HG03432 (cell line): ENCODE measurements at regions not wholly inside any gene's neighbourhood (a gene's known extent, or its start where the extent isn't known, plus 50 kb on each side); places are given as distances from the start of the nearest gene placed in this dataset.

Experiments
- ATAC-seq: cut with Tn5 transposase; IDR thresholded peaks from one replicate; pipeline ENCODE4 v1.9.1; 2021; ENCODE audit warnings: mild to moderate bottlenecking, moderate library complexity; ENCODE audit not compliant: unreplicated experiment

GRCh38 chr17:53996890-53997289 is 174.2 kb downstream of the KIF2B start:
- no peak for ATAC-seq

- ATAC-seq = no peak
Measured at GRCh38 chr17:54007855-54008254, 185.1 kb downstream of the KIF2B start.

DNA sequence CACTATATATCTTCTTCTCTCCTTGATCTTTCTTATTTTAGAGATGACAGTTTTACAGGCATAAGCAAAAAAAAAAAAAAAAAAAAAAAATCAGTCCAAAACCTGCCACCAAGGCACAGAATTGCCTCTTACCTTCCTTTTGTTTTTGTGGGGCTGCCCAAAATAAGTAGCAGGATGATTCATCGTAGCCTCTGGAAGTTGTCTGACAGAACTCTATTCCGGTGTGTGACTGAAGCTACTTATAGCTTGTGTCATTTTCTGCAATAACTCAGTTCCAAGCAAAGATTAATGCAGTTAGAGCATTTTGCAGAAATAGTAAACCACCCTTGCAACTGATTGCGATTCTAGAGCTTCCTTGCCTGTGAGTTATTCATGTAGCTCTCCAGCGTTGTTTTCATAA is 186.8 kb downstream of the KIF2B start:
- no peak for ATAC-seq

GRCh38 chr17:54013072-54013471 is 190.3 kb downstream of the KIF2B start:
- no peak for ATAC-seq

- no peak for ATAC-seq
Measured at GRCh38 chr17:54015734-54016133, 193.0 kb downstream of the KIF2B start.

GRCh38 chr17:54021418-54021817 is 198.7 kb downstream of the KIF2B start:
- ATAC-seq = no peak

DNA sequence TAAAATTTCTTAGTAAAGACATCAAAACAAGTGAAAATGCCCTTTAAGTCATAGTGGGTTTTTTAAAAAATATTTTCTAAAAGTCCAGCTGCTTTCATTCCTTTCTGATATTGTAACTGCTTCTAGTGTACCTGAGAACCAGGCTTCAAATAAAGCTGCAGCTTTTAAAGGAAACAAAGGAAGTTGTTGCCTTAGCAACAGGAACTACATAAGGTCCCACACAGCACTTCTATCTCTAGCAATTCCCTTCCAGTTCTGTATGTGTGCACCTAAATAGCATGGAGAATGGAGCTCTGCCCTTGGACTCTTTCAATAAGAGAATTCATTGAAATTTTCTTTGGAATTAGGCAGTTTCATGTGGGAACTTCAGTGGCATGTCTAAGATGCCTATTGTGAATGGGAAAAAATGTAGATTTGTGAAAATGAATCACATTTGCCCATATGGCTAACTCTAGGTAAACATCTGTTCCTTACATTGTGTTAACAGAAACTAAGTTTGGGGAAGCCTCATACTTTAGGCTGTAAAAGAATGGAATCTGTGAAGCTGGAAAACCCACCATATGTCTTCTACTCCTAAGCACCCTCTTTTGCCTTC is 206.4 kb downstream of the KIF2B start:
- no peak for ATAC-seq

DNA sequence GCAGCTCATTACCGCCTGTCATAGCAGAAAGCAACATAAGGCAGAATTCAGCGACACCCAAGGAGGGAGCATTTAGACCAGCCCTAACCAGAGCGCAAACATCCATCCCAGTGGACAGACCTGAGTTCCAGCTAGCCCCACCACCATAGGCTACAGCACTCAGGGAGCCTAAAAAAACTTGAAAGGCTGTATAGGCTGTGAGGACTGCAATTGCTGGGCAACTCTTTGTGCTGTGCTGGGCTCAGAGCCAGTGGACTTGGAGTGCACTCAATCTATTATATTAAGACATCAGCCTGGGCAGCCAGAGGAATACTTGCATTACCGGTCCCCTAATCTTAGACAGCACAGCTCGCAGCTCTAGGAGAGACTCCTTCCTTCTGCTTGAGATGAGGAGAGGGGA is 207.3 kb downstream of the KIF2B start:
- no peak for ATAC-seq

DNA sequence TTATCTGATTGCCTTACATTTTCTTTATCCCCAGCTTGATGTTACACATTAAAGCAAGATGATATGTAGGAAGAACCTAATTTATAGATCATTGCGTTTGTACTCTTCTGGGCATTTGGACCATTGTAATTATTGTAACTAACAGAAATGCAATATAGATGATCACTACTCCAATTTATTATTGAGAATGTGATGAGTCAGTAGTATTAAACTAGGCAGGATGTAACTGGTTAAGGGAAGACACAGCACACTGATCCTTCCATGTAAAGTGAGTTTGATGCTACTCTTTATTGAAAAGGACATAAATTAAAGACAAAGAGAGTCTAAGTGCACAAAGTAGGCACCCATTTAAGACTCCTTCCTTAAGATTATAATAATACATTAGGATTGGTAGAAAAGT is 223.8 kb downstream of the KIF2B start:
- ATAC-seq = no peak

DNA sequence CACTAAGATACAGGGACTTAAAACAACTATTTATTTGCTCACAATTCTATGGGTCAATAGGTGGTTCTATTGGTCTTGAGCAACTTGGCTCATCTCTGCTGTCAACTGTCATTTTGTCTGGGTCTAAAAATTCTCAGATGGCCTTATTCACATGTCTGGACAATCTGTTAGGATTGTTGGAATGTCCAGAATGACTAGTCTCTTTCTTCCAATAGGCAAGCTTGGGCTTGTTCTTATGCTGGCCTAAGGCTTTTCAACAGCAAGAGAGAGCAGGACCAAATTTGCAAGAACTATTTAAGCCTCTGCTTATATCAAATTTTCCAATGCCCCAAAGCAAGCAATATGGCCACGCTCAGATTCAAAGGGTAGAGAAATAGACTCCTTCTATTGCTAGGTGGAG is 240.9 kb downstream of the KIF2B start:
- ATAC-seq = no peak

GRCh38 chr17:54085020-54085419 is 262.3 kb downstream of the KIF2B start:
- ATAC-seq = no peak

DNA sequence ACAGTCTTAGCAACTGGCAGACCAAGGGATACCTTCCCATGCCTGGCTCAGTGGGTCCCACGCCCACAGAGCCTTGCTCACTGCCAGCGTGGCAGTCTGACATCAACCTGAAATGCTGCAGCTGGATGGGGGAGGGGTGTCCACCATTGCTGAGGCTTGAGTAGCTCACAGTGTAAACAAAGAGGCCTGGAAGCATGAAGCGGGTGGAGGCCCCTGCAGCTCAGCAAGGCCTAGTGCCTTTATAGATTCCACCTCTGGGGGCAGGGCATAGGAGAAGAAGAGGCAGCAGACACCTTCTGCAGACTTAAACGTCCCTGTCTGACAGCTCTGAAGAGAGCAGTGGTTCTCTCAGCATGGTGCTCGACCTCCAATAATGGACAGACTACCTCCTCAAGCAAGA is 263.2 kb downstream of the KIF2B start:
- ATAC-seq = no peak

- ATAC-seq = no peak
Measured at GRCh38 chr17:54096216-54096615, 273.5 kb downstream of the KIF2B start.

- no peak for ATAC-seq
Measured at GRCh38 chr17:54099221-54099620, 276.5 kb downstream of the KIF2B start.

DNA sequence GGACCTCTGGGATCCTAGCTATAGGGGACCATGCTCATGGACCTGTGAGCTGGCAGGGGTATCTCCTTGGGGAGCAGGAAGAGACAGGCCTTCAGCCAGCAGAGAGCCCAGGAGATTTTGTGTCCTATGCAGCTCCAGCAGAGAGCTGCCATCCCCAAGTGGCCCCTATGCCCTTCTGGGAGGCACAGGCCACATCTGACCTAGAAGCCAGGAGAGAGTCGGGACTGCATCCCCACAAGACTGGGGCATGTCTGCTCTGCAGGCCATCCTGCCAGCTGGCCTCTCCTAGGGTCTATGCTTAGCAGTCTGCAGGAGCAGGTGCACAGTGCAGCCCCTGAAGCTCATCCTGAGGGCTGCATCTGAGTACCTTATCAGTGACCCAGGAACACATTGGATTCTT is 279.5 kb downstream of the KIF2B start:
- no peak for ATAC-seq

GRCh38 chr17:54111576-54111975 is 288.8 kb downstream of the KIF2B start:
- ATAC-seq = no peak

DNA sequence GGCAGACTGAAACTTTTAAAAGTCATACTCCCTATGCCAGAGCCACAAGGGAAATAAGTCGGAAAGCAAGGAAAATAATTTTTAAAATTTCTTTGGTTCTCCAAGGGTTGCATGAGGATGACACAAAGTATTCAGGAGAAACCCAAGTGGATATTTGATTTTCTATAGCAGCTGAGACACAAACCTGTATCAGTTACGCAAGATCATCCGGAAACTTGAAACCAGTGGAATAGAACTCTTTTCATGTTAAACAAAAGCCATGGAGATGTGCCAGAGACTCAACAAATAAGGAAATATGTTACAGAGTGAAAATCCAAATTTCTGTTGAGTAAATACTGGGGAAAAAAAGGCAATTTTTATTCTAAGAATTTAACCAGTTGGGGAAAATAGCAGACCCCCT is 294.7 kb downstream of the KIF2B start:
- ATAC-seq = no peak

DNA sequence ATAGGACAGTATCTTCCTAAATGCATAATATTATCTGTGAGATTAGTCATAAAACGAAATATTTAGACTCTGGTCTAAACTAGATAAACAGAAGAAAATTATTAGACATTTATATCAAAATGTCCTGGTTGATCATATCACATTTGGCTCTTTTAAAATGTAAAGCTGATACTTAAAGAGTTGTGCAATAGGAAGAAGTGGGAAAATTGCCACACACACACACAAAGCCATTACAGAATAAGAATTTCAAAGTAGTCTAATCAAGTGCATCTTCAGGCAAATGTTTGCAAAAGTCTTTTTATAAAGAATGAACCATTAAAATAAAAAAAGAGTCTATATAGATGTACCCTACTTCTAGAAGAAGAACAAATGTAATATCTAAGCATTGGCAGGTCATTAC is 301.7 kb downstream of the KIF2B start:
- no peak for ATAC-seq

DNA sequence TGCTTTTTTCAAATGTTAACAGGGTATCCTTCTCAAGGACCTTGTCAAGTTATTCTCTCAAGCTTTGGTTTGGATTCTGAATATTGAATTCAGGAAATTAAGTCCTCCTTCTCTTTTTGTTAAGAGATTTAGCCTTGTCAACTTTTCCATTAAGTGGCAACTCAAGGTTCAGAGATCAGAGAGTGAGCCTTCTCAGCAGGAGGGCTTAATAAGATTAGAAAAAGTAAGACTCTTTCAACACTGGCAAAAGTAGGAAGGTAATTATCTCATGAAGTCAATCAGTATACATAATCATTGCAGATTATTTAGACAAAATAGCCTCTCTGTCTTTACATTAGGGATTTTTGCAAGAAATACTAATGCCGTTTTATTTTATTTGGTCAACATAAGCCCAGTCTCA is 330.7 kb downstream of the KIF2B start:
- no peak for ATAC-seq

DNA sequence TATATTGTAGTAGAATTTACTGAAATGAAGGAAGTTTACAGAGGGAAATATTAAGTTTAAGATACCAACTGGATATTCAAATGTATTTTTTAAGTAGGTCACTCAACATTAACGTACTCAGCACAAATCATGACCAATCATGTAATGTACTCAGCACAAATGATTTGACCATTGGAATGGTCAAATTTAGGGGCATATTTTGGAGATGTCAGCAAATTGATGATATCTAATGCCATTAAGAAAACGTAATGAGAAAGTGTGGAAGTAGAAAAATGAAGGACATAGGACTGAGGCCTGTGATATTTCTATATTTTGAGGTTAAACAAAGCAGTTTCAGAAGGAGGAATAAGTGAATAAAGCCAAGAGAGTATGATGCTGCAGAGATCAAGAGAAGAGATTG is 334.8 kb downstream of the KIF2B start:
- ATAC-seq = no peak

GRCh38 chr17:54172096-54172984 is 349.6 kb downstream of the KIF2B start:
- ATAC-seq = no peak

GRCh38 chr17:54172985-54173316 is 350.2 kb downstream of the KIF2B start:
- ATAC-seq = no peak
